GM12872 (cell line): ENCODE measurements at regions not wholly inside any gene's neighbourhood (a gene's known extent, or its start where the extent isn't known, plus 50 kb on each side); places are given as distances from the start of the nearest gene placed in this dataset.

Source experiments
- TF ChIP-seq, protein P1 (sequence below): IDR thresholded peaks from 3 replicates; pipeline ENCODE4 v1.5.1; 2011; ENCODE audit warnings: low read depth, mild to moderate bottlenecking, low read length, moderate library complexity; ENCODE audit not compliant: insufficient read depth

DNA sequence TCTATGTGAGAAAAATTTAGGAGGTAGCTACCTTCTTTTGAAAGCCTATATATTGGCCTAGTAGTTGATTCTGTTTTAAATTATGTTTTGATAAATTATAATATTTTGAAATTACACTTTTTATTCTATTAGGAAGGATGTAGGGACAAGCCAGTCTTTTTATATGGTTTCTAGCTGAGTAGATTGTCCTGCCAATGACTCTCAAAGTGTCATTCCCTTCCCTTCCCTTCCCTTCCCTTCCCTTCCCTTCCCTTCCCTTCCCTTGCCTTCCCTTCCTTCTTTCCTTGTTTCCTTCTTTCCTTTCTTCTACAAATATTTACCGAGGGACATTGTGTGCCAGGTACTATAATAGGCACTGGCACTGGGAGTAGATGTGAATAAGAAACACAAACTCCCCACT is 99.7 kb upstream of the HDAC9 start:
- TF ChIP-seq, protein P1, sequence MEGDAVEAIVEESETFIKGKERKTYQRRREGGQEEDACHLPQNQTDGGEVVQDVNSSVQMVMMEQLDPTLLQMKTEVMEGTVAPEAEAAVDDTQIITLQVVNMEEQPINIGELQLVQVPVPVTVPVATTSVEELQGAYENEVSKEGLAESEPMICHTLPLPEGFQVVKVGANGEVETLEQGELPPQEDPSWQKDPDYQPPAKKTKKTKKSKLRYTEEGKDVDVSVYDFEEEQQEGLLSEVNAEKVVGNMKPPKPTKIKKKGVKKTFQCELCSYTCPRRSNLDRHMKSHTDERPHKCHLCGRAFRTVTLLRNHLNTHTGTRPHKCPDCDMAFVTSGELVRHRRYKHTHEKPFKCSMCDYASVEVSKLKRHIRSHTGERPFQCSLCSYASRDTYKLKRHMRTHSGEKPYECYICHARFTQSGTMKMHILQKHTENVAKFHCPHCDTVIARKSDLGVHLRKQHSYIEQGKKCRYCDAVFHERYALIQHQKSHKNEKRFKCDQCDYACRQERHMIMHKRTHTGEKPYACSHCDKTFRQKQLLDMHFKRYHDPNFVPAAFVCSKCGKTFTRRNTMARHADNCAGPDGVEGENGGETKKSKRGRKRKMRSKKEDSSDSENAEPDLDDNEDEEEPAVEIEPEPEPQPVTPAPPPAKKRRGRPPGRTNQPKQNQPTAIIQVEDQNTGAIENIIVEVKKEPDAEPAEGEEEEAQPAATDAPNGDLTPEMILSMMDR: no peak

DNA sequence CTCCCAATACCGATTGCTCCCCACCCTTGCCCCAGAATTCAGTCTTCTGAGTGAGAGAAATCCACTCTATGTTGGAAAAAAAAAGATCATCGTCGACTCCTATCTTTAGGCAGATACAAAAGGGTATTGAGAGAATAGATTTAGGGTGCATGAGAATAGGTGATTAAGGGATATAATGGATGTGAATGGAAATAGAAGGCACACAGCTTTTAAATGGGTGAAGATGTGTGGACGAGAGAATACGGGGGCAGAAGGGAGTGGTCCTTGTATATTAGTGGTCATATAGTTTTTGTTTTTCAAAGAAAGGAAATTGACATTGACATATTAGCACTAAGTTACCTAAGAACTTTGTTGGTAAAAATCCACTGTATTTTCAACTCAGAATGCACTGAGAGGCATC is 98.6 kb upstream of the HDAC9 start:
- TF ChIP-seq, protein P1: no peak

DNA sequence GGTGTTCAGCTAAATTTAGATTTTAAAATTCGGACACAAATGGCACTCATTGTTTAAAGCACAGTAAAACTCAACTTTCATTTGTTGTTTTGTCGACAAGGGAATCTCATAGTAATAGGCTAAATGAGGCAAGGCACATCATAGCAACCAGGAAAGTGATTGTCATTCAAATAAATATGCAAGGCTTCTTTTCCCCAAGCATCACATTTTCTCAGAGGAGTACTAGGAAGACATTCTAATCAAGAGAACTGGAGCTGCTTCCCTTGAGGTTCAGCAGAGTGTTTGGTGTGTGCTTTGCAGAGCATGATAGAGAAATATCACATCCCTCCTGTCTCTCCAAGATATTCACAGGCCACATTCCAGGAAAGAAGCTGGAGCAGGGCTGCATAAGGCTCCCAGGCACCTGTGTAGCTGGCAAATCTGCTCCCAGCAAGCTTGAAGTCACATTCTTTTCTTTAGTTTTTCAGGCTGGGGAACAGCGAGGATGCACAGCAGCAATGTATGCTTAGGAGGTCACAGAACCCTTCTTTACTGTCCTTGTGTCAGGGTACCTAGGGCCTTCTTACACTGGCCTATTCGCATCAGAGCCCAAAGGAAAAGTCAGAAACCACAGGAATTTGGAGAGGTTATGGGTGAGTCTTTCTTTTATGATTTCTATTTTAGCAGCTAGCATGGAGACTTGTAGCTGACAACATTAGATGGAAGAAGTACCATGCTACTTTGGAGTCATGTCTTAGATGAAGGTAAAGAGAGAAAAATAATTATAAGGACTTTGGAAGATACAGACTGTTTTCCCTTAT is 95.9 kb upstream of the HDAC9 start:
- TF ChIP-seq, protein P1: no peak

DNA sequence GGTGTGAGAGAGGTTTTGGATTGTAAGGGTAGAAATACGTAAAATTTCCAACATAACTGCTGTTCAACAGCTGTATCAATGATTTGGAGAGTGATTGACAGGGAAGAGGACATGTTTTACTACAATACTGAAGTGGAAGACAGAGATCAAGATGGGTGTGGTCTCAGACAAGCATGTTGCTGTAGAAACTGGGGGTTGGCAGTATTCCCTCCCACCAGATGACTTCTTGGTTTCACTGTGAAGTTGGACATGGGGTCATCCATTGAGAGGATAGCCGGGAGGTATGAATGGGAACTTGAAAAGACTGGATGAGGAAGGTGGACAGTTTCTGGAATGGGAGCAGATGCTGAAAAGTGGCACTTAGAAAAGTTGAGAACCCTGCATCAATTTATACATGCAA is 95.3 kb upstream of the HDAC9 start:
- TF ChIP-seq, protein P1: no peak

DNA sequence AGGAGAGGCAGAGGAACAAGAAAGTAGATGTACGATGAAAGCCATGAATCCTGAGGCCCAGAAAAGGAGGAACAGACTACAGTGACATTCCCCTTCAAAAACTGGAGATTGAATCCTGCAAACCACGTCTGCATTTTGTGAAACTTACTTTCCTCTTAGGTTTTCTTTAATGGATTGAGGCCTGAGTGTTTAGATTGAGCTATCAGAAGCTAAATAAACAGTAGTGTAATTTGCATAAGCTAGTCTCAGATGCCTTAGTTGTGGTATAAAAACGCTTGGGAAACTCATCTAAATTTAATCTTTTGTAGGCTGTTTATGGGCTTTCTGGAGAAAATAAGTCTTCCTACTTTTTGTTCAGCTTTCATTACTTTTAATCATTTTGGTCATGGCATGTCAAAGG is 94.8 kb upstream of the HDAC9 start:
- TF ChIP-seq, protein P1: no peak

DNA sequence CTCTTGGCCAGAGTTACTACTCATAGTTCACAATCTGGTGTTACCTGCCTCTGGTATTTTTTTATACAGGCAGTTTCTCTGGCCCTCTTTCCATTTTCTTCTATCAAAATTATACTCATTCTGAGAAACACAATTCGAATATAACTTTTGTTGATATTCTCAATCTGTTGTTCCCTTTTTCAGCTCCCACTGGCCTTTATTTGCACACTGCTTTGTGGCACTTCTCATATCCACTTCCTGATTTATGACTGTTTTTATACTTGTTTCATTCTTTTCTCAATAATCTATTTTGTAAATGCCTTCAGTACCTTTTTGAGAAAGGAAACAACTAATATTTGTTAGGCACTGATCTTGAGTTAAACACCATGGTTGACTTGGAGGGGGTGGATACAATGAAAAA is 93.8 kb upstream of the HDAC9 start:
- TF ChIP-seq, protein P1: no peak

DNA sequence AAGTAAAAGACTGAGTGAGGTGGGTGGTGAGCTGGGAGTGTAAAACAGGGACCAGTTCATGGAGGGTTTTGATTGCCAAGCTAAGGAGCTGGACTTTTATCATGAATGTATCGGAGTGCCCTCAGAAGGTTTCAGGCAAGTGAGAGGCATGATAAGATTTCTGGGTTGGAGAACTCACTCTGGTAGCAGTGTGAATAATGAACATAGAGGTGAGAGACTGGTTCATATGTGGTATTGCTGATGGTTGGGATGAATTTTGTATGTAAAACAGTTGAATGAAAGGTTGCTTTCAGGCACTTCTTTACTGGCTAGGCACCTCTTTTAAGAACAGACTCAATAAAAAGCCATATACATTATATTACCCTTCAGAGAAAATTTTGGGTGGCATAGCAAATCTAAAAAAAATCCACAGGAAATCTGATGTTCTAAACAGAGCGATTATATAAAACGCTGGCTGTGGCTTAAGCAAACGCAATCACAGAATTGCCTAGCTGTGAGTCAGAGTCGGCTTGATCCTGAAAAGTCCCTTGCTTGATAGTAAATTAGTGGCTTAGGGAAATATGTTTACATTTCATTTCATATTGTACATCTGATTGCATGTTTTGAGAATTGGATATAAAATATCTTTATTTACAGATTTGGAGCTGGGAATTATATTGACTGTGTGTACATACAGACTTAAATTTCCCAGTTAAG is 92.9 kb upstream of the HDAC9 start:
- TF ChIP-seq, protein P1: no peak
